ENCODE measurements at regions not wholly inside any gene's neighbourhood (a gene's known extent, or its start where the extent isn't known, plus 50 kb on each side); places are given as distances from the start of the nearest gene placed in this dataset.

DNA sequence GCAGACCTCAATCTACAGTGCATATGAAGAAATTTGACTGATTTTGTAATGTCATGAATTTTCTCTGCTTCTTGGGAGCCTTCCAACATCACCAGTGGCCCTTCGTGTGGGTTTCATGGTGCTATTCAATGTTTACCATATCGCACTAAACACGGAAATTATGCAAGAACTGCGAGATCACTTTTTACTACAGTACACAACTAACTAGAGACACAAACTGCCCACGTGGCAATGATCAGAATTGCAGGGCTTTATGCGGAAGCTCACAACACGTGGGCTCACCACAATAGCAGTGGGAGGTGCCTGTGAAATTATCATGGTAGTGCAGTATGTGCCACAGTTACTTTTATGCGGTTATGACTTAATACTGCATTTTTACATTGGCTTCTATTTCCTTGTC, 449.7 kb upstream of the KLF6 start:
- TF ChIP-seq CEBPB (IDR thresholded peaks at IDR 0.05): no peak
- TF ChIP-seq TAF1 (IDR thresholded peaks at IDR 0.05; ENCODE audit: low read depth): no peak
- no peak for TF ChIP-seq EGR1 (IDR thresholded peaks at IDR 0.05)
- no peak for TF ChIP-seq TCF12 (IDR thresholded peaks at IDR 0.05; ENCODE audit: low read depth)
- no peak for TF ChIP-seq CREB1 (IDR thresholded peaks at IDR 0.05; ENCODE audit: low read depth)
- TF ChIP-seq, protein P1, sequence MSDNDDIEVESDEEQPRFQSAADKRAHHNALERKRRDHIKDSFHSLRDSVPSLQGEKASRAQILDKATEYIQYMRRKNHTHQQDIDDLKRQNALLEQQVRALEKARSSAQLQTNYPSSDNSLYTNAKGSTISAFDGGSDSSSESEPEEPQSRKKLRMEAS (IDR thresholded peaks at IDR 0.05): no peak
- no peak for TF ChIP-seq FOXM1 (IDR thresholded peaks at IDR 0.05; ENCODE audit: borderline replicate concordance, low read depth)
- no peak for TF ChIP-seq EP300 (IDR thresholded peaks at IDR 0.05; ENCODE audit: borderline replicate concordance)
- no peak for TF ChIP-seq RAD21 (IDR thresholded peaks at IDR 0.05; ENCODE audit: low read depth)
- TF ChIP-seq REST (IDR thresholded peaks at IDR 0.05; ENCODE audit: low read depth): no peak
- TF ChIP-seq NFIC (IDR thresholded peaks at IDR 0.05): no peak
- TF ChIP-seq TEAD4 (IDR thresholded peaks at IDR 0.05): no peak
- TF ChIP-seq YY1 (IDR thresholded peaks at IDR 0.05; ENCODE audit: low read depth): no peak
- TF ChIP-seq ZBTB7A (IDR thresholded peaks at IDR 0.05; ENCODE audit: low read depth): no peak
- TF ChIP-seq, protein P2, sequence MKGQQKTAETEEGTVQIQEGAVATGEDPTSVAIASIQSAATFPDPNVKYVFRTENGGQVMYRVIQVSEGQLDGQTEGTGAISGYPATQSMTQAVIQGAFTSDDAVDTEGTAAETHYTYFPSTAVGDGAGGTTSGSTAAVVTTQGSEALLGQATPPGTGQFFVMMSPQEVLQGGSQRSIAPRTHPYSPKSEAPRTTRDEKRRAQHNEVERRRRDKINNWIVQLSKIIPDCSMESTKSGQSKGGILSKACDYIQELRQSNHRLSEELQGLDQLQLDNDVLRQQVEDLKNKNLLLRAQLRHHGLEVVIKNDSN (IDR thresholded peaks at IDR 0.05): no peak

DNA sequence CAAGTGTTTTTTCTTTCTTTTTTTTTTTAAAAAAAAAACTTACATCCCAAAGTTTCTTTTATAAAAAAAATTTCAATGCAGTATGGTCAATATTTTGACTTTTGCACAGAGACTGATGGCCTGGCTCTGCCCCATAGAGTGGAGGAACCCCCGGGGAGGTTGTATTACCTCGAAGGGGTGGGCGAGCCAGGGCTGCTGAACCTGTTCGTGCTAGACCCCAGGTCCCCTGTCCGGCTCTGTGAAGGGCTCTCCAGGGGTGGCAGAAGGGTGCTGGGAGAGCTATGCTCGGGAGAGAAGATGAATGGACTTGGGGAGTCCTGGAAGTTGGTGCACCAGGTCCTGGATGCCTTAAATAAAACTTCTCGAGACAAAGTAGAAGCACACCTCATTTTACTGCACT, 446.4 kb upstream of the KLF6 start:
- TF ChIP-seq ZBTB7A (IDR thresholded peaks at IDR 0.05; ENCODE audit: low read depth): no peak
- no peak for TF ChIP-seq RAD21 (IDR thresholded peaks at IDR 0.05; ENCODE audit: low read depth)
- TF ChIP-seq FOXM1 (IDR thresholded peaks at IDR 0.05; ENCODE audit: borderline replicate concordance, low read depth): no peak
- TF ChIP-seq REST (IDR thresholded peaks at IDR 0.05; ENCODE audit: low read depth): no peak
- TF ChIP-seq EP300 (IDR thresholded peaks at IDR 0.05; ENCODE audit: borderline replicate concordance): no peak
- TF ChIP-seq TCF12 (IDR thresholded peaks at IDR 0.05; ENCODE audit: low read depth): no peak

DNA sequence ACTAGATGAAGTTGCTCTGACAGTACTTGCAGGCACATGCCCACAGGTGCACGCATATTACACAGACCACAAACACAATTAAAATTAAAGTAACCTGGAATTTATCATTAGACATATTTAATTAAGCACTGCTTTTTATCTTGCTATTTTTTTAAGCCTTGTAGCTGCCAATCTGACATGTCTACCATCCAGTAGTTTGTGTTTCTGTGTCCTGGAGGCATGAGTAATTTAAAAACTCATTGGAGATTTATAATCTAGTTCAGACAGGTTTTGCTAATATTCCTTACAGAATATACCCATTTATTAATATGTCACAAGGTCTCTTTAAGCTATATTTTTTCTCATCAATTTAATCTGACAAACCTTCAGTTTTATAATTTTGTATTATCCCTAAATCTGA, 445.0 kb upstream of the KLF6 start:
- TF ChIP-seq TCF12 (IDR thresholded peaks at IDR 0.05; ENCODE audit: low read depth) (no peak), TEAD4 (IDR thresholded peaks at IDR 0.05) (no peak)

- TF ChIP-seq ZBTB7A (IDR thresholded peaks at IDR 0.05; ENCODE audit: low read depth): no peak
- TF ChIP-seq, protein P2 (IDR thresholded peaks at IDR 0.05): no peak
- TF ChIP-seq TEAD4 (IDR thresholded peaks at IDR 0.05): no peak
- no peak for TF ChIP-seq CREB1 (IDR thresholded peaks at IDR 0.05; ENCODE audit: low read depth)
- TF ChIP-seq TAF1 (IDR thresholded peaks at IDR 0.05; ENCODE audit: low read depth): no peak
- no peak for TF ChIP-seq FOXM1 (IDR thresholded peaks at IDR 0.05; ENCODE audit: borderline replicate concordance, low read depth)
- TF ChIP-seq CEBPB (IDR thresholded peaks at IDR 0.05): no peak
- TF ChIP-seq, protein P1 (IDR thresholded peaks at IDR 0.05): no peak
- TF ChIP-seq TCF12 (IDR thresholded peaks at IDR 0.05; ENCODE audit: low read depth): no peak
- TF ChIP-seq EP300 (IDR thresholded peaks at IDR 0.05; ENCODE audit: borderline replicate concordance): no peak
- no peak for TF ChIP-seq EGR1 (IDR thresholded peaks at IDR 0.05)
- no peak for TF ChIP-seq NFIC (IDR thresholded peaks at IDR 0.05)
- TF ChIP-seq RAD21 (IDR thresholded peaks at IDR 0.05; ENCODE audit: low read depth): no peak
- no peak for TF ChIP-seq REST (IDR thresholded peaks at IDR 0.05; ENCODE audit: low read depth)
- no peak for TF ChIP-seq YY1 (IDR thresholded peaks at IDR 0.05; ENCODE audit: low read depth)
Observed at GRCh38 chr10:4229106-4229505, 444.1 kb upstream of the KLF6 start.

- TF ChIP-seq NFIC (IDR thresholded peaks at IDR 0.05) (no peak), EP300 (IDR thresholded peaks at IDR 0.05; ENCODE audit: borderline replicate concordance) (no peak), ZBTB7A (IDR thresholded peaks at IDR 0.05; ENCODE audit: low read depth) (no peak), RAD21 (IDR thresholded peaks at IDR 0.05; ENCODE audit: low read depth) (no peak), TCF12 (IDR thresholded peaks at IDR 0.05; ENCODE audit: low read depth) (no peak), REST (IDR thresholded peaks at IDR 0.05; ENCODE audit: low read depth) (no peak), YY1 (IDR thresholded peaks at IDR 0.05; ENCODE audit: low read depth) (no peak), EGR1 (IDR thresholded peaks at IDR 0.05) (no peak), FOXM1 (IDR thresholded peaks at IDR 0.05; ENCODE audit: borderline replicate concordance, low read depth) (no peak), TEAD4 (IDR thresholded peaks at IDR 0.05) (no peak), CEBPB (IDR thresholded peaks at IDR 0.05) (no peak), TAF1 (IDR thresholded peaks at IDR 0.05; ENCODE audit: low read depth) (no peak), CREB1 (IDR thresholded peaks at IDR 0.05; ENCODE audit: low read depth) (no peak)
- TF ChIP-seq, protein P2 (IDR thresholded peaks at IDR 0.05): no peak
- TF ChIP-seq, protein P1 (IDR thresholded peaks at IDR 0.05): no peak
Observed at GRCh38 chr10:4227586-4227985, 442.6 kb upstream of the KLF6 start.

Data from Ishikawa (cell line).